ENCODE measurements at regions not wholly inside any gene's neighbourhood (a gene's known extent, or its start where the extent isn't known, plus 50 kb on each side); places are given as distances from the start of the nearest gene placed in this dataset.
"Not testable (repeated sequence)": the region's sequence is repeated elsewhere in the genome, so short reads cannot be mapped to it uniquely, and the experiment has no call there.

DNA sequence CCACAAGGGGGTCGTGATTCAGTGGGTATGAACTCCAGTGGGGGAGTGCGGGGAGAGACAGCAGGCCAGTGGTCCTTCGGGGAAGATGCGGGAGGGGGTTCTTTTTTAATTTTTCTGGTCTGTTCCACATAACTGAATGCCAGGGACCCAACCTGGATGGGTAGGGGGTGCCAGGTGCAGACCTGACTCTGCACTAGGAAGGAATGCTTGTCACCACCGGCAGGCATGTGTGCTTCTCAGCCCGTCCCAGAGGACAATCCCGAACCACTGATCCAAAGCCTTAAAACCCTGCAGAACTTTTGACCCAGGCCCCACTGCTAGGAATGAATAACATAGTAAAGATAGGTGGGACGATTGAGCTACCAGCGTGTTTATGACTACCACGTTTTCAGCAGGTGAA, 72.0 kb downstream of the DIO3 start:
- no peak for DNase-seq (ENCODE audit: low spot score)
- in situ Hi-C loops (cut with HindIII; ENCODE audit: low sequenced_read_pairs), result no loop called here

DNA sequence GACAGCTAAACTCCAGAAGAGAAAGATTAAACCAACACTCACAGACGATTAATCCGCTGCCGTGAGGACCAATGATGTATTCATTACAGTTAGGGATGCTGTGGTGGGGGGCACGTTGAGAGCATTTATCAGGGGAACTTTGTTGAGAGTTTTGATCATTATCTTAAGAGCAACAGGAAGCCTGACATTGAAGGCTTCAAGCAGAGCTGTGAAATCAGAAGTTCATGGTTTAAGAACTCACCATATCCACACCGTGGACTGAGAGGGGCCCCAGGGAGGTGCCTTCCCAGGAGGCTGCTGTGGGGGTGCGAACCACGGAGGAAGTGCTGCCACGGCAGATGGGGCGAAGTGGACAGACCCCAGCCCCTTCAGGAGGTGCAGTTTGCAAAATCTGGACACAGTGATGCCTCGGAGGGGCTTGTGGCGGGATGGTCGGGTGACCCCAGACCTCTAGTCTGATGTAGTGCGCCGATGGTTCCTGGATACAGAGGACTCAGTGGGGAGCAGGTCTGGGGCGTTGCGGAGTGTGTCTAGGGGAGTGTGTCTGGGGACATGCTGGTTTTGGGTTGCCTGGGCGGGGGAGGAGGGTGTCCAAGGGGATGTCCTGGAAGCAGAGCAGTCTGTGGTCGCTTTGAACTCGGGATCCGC, 73.0 kb downstream of the DIO3 start:
- in situ Hi-C loops (cut with HindIII; ENCODE audit: low sequenced_read_pairs), result no loop called here
- no peak for DNase-seq (ENCODE audit: low spot score)

DNA sequence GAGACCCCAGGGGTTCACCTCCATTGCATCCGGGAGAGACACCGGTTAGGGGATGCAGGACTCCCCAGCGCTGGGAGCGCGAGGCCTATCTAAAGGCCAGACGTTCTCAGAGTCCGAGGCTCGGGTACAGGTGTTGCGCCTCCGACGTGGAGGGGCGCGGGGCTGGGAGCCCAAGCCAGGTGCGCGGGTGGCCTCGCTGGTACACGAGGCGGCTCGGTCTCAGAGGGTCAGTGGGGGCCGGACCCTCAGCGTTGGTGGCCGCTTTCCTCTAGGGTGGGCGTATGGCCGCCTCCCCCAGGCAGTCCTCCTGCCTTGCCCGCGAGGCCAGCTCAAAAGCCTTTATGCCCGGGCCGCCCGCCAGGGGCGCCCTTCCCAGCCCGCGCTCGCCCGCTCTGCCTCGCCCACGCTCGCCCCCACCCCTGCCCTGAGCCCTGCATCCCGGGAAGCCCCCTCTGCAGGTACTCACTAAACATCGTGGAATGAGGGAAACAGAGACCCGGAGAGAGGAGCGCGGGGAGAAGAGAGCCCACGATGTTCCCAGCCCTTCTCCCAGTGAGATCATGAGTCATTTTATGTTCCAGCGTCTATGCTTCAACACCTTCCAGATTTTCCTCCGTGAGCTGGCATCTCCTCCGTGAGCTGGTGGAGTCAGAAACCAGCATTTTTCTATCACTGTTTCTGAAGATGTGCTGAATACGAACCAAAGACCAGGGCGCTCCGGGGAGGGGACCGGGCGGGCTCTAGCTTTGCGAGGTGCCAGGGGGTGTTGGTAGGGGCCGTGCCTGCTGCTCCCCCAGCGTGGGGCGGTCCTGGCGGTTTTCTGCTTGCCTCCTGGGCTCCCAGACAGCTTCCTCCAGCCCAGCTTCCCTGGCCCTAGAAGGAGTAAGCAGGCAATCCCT, 73.8 kb downstream of the DIO3 start:
- in situ Hi-C loops (cut with HindIII; ENCODE audit: low sequenced_read_pairs), result no loop called here
- no peak for DNase-seq (ENCODE audit: low spot score)

DNA sequence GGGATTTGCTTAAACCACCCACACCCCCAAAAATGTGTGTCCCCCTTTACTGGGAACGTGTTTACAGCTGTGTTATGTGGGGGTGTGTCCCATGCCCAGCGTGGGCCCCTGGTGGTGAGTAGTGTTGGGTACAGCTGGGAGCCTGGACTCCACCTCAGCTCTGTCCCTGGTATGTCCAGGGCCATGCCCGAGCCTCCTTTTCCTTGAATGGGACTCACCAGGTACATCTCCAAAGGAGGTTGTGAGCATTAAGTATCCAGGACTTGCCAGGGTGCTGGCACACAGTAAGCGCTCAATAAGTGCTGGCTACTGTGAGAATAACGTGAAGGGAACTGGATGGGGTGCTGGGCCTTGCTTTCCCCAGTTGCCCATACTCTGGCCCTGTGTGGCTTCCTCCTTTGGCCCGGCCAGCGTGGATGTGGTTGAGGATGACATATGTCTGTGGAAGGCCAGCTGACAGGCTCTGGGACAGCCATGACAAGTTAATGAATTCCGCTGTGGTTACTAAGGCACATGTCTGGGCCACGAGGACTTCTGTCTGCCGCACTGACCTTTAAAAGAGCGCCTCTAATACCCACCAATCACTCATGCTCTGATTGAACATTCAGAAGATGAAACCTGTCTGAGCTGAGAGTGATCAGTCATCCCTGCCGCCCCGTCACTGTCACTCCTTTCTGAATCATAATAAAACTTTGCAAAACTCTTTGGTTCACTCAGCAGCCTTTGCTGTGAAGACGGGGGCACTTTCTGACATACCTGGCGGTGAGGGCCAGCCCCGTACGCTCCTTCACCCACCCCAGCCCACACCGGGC, 74.7 kb downstream of the DIO3 start:
- DNase-seq (ENCODE audit: low spot score), result no peak
- in situ Hi-C loops (cut with HindIII; ENCODE audit: low sequenced_read_pairs), result no loop called here

DNA sequence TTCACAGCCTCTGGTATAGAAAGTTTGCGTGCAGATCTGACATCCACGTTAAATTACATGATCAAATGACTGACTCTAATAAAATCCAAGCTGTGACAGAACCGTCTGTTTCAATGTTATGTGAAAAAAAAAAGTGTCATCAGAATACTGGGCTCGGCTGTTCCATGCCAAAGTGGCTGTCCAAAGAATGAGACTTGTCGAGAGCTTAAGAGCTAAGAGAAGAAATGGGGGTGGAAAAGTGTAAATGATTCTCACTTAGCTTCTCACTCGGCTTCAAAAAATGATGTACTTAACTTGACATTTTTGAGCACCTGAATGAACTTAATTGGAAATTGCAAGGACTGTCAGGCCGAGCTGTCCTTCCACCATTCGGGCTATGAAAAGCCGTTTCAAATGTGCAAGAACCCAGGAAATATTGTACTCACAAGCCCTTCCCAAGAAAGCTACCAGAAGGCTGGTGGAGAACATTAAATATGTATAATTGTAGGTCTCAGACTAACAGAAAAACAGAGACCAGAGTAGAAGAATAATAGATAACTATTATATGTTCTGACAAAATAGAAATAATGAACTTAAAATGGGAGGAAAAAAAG, 78.0 kb downstream of the DIO3 start:
- in situ Hi-C loops (cut with HindIII; ENCODE audit: low sequenced_read_pairs), result no loop called here
- DNase-seq (ENCODE audit: low spot score), result no peak

DNA sequence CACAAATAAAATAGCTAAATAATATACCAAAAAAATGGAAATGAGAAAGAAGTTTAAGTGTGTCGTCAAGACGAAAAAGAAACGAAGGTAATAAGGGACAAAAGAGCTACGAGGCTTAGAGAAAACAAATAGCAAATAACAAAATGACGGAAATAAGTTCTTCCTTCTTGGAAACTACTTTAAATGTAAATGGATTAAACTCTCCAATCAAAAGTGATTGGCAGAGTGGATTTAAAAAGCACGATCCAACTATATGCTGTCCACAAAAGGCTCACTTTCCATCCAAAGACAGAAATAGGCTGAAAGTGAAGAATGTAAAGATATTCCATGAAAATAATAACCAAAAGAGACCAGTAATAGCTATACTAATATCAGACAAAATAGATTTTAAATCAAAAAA, 82.4 kb downstream of the DIO3 start:
- DNase-seq (ENCODE audit: low spot score), result no peak
- in situ Hi-C loops (cut with HindIII; ENCODE audit: low sequenced_read_pairs), result no loop called here

DNA sequence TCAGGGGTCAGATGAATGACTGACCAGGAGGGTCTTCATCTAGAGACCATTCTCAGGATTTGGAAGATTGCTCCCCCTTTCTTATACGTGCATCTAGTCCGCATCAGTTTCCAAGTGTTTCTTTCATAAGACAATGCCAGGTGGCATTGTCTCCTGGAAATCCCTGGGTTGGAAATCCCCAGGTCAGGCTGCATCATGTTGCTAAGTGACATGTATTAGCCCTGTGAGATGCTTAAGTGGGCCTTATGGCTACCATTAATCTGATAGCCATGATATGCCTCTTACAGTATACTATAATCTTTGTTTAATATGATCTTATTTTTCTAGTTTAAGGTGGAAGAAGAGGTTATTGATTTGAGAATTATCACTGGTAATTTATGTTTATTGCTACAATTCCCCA, 92.8 kb downstream of the DIO3 start:
- no peak for DNase-seq (ENCODE audit: low spot score)
- in situ Hi-C loops (cut with HindIII; ENCODE audit: low sequenced_read_pairs), result no loop called here

DNA sequence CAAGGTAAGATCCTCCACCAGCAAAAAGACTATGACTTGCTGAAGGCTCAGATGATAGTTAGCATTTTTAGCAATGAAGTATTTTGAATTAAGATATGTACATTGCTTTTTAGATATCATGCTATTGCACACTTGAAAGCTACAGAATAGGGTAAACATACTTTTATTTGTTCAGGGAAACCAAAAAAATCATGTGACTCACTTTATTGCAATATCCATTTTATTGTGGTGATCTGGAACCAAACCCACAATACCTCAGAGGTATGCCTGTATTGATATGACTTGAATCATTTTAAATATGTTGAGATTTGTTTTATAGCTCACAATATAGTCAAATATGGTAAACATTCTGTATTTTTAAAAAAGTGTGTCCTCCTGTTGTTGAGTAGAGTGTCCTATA, 96.1 kb downstream of the DIO3 start:
- DNase-seq (ENCODE audit: low spot score), result no peak
- in situ Hi-C loops (cut with HindIII; ENCODE audit: low sequenced_read_pairs), result no loop called here

DNA sequence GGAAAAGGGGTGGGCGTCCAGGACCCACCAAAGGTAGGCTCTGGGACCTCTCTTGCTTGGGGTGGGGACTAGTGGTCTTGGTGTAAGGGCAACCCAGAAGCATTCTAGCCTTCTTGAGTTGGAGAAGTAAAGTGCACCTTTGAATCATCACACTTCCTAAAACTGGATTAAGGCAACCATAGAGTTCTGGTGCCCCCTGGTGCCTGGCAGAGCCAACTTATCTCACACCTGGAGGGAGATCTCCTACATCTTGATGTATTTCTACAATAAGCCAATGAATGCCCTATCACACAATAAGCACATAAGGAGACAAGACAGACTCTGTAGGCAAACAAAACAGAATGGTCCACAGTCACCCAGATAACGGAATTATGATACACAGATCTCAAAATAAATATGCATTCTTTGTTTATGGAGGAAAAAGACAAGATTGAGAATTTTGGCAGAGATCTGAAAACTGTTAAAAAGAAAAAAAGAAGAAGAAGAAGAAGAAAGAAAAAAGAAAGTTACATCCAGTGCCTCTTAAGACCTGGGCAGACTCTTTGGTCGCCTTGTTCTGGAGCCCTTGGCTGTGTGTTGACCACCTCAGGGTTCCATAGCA, 95.9 kb upstream of the PPP2R5C start:
- in situ Hi-C loops (cut with HindIII; ENCODE audit: low sequenced_read_pairs), result no loop called here
- peak; percentile 55 for DNase-seq (ENCODE audit: low spot score)

DNA sequence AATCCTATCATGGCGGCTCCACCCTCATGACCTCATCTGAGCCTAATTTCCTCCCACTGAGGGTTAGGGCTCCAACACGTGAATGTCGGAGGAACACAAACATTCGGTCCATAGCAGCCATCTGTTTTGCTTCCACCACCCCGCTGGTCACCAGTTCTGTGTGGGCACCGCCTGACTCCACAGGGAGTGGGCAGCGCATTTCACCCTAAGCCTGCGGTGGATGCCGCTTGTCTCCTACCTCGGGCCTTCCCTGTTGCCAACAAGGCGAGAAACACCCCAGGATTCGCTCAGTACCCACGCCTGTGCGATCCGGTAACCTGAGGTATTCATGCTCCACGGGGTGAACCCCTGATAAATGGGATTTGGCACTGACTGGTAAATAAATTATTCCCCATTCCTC, 95.2 kb upstream of the PPP2R5C start:
- in situ Hi-C loops (cut with HindIII; ENCODE audit: low sequenced_read_pairs), result no loop called here
- no peak for DNase-seq (ENCODE audit: low spot score)

DNA sequence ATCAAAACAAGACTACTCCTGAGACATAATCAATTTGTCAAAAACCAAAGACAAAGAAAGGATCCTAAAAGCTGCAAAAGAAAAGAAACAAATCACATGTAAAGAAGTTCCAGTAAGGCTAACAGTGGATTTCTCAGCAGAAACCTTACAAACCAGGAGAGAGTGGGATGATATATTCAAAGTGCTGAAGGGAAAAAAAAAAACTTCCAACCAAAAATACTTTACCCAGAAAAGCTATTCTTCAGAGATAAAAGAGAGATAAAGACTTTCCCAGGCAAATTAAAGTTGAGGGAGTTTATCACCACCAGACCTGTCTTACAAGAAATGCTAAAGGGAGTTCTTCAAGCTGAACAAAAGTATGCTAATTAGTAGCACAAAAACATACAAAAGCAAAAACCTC, 91.9 kb upstream of the PPP2R5C start:
- DNase-seq (ENCODE audit: low spot score), result no peak
- in situ Hi-C loops (cut with HindIII; ENCODE audit: low sequenced_read_pairs), result no loop called here

DNA sequence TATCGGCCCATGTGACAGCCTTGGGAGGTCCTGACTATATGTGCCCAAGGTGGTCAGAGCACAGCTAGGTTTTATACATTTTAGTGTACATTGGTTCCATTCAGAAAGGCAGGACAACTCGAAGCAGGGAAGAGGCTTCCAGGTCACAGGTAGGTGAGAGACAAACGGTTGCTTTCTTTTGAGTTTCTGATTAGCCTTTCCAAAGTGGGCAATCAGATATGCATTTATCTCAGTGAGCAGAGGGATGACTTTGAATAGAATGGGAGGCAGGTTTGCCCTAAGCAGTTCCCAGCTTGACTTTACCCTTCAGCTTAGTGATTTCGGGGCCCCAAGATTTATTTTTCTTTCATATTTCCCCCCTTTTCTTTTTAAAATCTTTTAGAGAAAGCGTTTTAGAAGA, 87.6 kb upstream of the PPP2R5C start:
- no peak for DNase-seq (ENCODE audit: low spot score)
- in situ Hi-C loops (cut with HindIII; ENCODE audit: low sequenced_read_pairs), result no loop called here

DNA sequence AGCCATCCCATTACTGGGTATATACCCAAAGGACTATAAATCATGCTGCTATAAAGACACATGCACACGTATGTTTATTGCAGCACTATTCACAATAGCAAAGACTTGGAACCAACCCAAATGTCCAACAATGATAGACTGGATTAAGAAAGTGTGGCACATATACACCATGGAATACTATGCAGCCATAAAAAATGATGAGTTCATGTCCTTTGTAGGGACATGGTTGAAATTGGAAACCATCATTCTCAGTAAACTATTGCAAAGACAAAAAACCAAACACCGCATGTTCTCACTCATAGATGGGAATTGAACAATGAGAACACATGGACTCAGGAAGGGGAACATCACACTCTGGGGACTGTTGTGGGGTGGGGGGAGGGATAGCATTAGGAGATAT, 85.7 kb upstream of the PPP2R5C start:
- in situ Hi-C loops (cut with HindIII; ENCODE audit: low sequenced_read_pairs); DNase-seq (ENCODE audit: low spot score): not testable (repeated sequence)

DNA sequence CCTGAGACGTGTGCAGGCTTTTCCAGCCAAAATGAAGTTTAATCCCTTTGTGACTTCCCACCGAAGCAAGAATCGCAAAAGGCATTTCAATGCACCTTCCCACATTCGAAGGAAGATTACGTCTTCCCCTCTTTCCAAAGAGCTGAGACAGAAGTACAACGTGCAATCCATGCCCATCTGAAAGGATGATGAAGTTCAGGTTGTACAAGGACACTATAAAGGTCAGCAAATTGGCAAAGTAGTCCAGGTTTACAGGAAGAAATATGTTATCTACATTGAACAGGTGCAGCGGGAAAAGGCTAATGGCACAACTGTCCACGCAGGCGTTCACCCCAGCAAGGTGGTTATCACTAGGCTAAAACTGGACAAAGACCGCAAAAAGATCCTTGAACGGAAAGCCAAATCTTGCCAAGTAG, 83.6 kb upstream of the PPP2R5C start:
- in situ Hi-C loops (cut with HindIII; ENCODE audit: low sequenced_read_pairs); DNase-seq (ENCODE audit: low spot score): not testable (repeated sequence)

DNA sequence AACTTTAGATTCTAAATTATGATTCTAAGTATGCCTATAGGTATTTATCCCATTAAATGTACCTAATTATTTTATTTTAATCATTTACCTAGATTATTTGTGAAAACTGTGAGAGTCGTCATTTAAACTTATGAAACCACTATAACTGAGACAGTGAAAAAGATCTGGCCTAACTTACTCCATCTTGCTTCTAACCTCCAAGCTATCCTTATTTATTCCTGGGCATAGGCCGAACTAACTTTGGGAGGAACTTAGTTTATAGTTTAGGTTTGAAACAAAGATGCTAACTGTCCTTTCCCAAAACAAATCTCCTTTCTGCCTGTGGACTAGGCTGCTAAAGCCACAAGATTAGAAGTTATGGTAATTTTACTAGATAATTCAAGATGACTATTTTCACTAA, 79.7 kb upstream of the PPP2R5C start:
- in situ Hi-C loops (cut with HindIII; ENCODE audit: low sequenced_read_pairs), result no loop called here
- no peak for DNase-seq (ENCODE audit: low spot score)

DNA sequence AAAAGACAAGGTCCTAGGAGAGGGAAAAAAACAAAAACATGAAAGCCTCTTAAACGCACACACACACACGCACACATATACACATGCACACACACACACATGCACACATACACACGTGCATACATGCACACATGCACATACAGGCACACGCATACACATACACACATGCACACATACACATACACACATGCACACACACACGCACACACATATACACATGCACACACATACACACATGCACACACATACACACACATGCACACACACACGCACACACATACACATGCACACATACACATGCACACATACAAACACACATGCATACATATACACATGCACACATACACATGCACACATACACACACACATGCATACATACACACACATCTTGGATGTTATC, 78.1 kb upstream of the PPP2R5C start:
- in situ Hi-C loops (cut with HindIII; ENCODE audit: low sequenced_read_pairs), result no loop called here
- no peak for DNase-seq (ENCODE audit: low spot score)

DNA sequence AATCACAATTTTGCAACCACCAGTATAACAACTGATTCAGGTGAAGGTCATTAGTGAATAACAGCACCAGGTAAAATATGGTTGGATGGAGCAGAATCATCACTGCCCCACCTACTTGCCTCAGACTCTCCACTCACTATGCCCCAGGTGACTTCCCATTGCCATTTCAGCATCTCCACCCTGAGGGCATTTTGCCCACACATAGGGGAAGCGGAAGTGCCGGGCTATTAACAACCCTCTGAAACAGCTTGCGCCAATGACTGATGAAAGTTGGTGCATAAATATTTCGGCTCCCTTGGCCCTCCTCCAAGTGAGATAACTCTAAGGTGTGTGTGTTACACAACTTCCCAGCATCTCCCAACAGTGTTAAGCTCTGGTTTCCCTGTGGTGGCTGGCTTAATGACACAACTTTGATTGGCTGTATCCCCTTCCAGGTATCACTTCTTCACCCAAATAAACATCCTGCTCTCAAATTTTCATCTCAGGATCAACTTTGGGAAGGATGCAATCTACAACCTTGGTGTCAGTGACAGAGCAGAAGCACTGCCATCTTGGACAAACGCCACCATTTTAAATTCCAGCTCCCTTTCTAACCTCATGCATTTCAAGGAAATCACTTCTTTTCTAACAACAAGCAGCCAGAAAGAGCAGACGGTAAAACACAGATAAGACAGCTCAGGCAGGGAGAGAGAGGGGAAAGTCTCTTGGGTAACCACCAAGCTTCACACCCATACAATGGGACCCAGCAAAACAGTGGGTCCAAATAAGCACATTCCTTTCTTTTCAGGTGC, 73.6 kb upstream of the PPP2R5C start:
- no peak for DNase-seq (ENCODE audit: low spot score)
- in situ Hi-C loops (cut with HindIII; ENCODE audit: low sequenced_read_pairs), result no loop called here

DNA sequence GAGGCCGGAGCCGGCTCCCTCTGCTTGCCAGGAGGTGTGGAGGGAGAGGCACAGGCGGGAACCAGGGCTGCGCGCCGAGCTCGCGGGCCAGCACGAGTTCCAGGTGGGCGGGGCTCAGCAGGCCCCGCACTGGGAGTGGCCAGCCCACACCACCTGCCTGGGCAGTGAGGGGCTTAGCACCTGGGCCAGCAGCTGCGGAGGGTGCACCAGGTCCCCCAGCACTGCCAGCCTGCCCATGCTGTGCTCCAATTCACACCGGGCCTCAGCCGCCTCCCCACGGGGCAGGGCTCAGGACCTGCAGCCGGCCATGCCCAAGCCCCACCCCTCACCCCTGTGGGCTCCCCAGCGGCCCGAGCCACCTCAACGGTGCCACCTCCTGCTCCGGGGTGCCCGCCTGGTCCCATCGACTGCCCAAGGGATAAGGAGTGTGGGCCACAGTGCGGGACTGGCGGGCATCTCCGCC, 72.4 kb upstream of the PPP2R5C start:
- no peak for DNase-seq (ENCODE audit: low spot score)
- in situ Hi-C loops (cut with HindIII; ENCODE audit: low sequenced_read_pairs), result no loop called here

All from G401 (cell line).